Right lobe of liver (tissue), 6 donors: ENCODE measurements at regions not wholly inside any gene's neighbourhood (a gene's known extent, or its start where the extent isn't known, plus 50 kb on each side); places are given as distances from the start of the nearest gene placed in this dataset.

ENCODE experiments used
- ATAC-seq, 4 donors: fragments of 200-7000 bp; cut with Tn5 transposase; one replicate each; pipeline ENCODE4 v1.9.1; 2020; ENCODE audit warnings: mild to moderate bottlenecking in 4 of 4, moderate library complexity in 4 of 4
- DNase-seq, 3 donors: peaks; one replicate each; pipeline ENCODE4 v3.0.0-alpha.2; 2020
- H3K27ac ChIP-seq, 3 donors: fragments of 200-600 bp; one replicate each; pipeline ENCODE4 v1.8.0; 2022
- H3K27me3 ChIP-seq, 2 donors: fragments of 200-600 bp; one replicate each; pipeline ENCODE4 v1.8.0; 2022
- H3K36me3 ChIP-seq, 4 donors: fragments of 200-600 bp; sonication (generic) in 1 of 4; one replicate each; pipeline versions ENCODE4 v1.5.1 to v1.8.0; 2017 to 2022; ENCODE audit warnings: control low read depth in 1 of 4
- H3K4me1 ChIP-seq, 4 donors: fragments of 200-600 bp; sonication (generic) in 1 of 4; one replicate each; pipeline versions ENCODE4 v1.5.1 to v1.8.0; 2017 to 2022; ENCODE audit warnings: control low read depth in 1 of 4
- H3K4me3 ChIP-seq, 3 donors: fragments of 200-600 bp; one replicate each; pipeline ENCODE4 v1.8.0; 2022
- H3K9me3 ChIP-seq, 4 donors: fragments of 200-600 bp; sonication (generic) in 1 of 4; one replicate each; pipeline versions ENCODE4 v1.5.1 to v1.8.0; 2017 to 2022; ENCODE audit warnings: control low read depth in 1 of 4
- POLR2A ChIP-seq: fragments of 450-650 bp; IDR thresholded peaks from one replicate; pipeline ENCODE4 v1.6.1; 2017; ENCODE audit warnings: antibody characterized with exemption, mild to moderate bottlenecking
- whole genome bisulfite sequencing: methylation state at CpG from one replicate; pipeline ENCODE4 v1.1.6; 2018; ENCODE audit warnings: low coverage, low lambda C conversion rate; ENCODE audit not compliant: insufficient coverage; ENCODE audit errors: missing lambda C conversion rate; 5-methylcytosine and 5-hydroxymethylcytosine counted together
- intact Hi-C, 2 donors: fragments of 100-400 bp; cut with DNase I; formaldehyde crosslinking; loops; one replicate each; pipeline versions ENCODE4 v1.11.2 to v1.14.1; 2022
- TF ChIP-seq, protein P1 (sequence below), 4 donors: fragments of 200-600 bp in 3 of 4; fragments of 450-650 bp in 1 of 4; IDR thresholded peaks; one replicate each; pipeline versions ENCODE4 v1.5.1 to v1.8.0; 2016 to 2022; ENCODE audit warnings: antibody characterized with exemption in 4 of 4, mild to moderate bottlenecking in 2 of 4
- donor health status: DM: no; HTN: yes; CAD: no.
- donor health status: DM: no; HTN: no; CAD: no.
- donor health status: DM: no; HTN: no; CAD: no.
- donor health status: DM: no; HTN: yes; CAD: no.
- donor health status: DM: no; HTN: yes; CAD: no.

DNA sequence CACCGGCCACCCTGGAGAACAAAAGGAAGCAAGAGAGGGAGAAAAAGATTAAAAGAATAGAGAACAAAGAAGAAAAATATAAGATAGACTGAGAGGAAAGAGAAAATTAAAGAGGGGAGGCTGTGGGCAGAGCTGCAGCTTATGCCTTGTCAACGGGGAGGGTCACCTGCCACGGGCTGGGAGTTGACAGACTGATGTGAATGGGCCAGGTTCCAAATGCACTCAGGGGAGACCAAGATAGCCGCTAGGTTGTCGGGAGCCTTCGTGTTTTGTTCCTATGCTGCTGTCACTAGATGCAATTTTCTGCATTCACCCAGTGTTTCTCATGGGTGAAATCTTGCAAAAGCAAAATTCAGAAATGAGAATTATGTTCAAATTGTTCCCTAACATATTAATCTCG, 119.6 kb upstream of the MTHFD1L start:
- no peak for ATAC-seq
- H3K27me3 ChIP-seq, result no peaks in the 10 kb centered on the region
- intact Hi-C loops, result no loop called here

DNA sequence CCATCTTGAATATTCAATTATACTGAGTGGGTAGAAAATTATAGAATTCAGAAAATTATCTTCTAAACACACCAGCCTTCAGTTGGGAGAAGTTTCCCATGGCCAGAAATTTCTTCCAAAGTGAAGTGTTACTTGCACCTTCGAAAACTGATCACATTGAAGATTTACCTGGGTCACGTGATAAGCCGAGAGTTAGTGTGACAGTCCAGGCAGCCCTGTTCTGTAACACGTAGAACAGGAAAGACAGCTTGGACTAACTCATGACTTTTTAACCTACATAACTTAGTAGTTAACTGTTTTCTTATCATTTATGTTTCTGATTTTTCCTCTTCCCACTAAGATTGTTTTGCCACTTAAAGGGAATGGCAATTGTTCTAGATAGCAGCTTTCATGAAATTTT, 118.3 kb upstream of the MTHFD1L start:
- H3K4me3 ChIP-seq, result no peak overlapping the region
- no peaks in the 10 kb centered on the region for H3K36me3 ChIP-seq
- intact Hi-C loops, result no loop called here
- H3K9me3 ChIP-seq, result no peaks in the 10 kb centered on the region
- ATAC-seq (no peak), DNase-seq (no peak)
- H3K4me1 ChIP-seq, result no peaks in the 10 kb centered on the region
- WGBS, result 68% methylated on average over 4 of the region's 4 CpGs
- no peak overlapping the region for H3K27ac ChIP-seq
- H3K27me3 ChIP-seq, result no peaks in the 10 kb centered on the region
- no peak for TF ChIP-seq POLR2A
- TF ChIP-seq, protein P1, sequence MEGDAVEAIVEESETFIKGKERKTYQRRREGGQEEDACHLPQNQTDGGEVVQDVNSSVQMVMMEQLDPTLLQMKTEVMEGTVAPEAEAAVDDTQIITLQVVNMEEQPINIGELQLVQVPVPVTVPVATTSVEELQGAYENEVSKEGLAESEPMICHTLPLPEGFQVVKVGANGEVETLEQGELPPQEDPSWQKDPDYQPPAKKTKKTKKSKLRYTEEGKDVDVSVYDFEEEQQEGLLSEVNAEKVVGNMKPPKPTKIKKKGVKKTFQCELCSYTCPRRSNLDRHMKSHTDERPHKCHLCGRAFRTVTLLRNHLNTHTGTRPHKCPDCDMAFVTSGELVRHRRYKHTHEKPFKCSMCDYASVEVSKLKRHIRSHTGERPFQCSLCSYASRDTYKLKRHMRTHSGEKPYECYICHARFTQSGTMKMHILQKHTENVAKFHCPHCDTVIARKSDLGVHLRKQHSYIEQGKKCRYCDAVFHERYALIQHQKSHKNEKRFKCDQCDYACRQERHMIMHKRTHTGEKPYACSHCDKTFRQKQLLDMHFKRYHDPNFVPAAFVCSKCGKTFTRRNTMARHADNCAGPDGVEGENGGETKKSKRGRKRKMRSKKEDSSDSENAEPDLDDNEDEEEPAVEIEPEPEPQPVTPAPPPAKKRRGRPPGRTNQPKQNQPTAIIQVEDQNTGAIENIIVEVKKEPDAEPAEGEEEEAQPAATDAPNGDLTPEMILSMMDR (IDR thresholded peaks at IDR 0.05), result no peak

More for the DNA sequence above, 119.6 kb upstream of the MTHFD1L start:
- Histone ChIP-seq H3K9me3 (no peaks in the 10 kb centered on the region), H3K4me3 (no peak overlapping the region), H3K36me3 (no peaks in the 10 kb centered on the region), H3K4me1 (no peaks in the 10 kb centered on the region), H3K27ac (no peak overlapping the region)
- TF ChIP-seq, protein P1 (IDR thresholded peaks at IDR 0.05), result no peak
- no peak for TF ChIP-seq POLR2A
- 61% methylated on average over 7 of the region's 7 CpGs for WGBS
- DNase-seq, result no peak

DNA sequence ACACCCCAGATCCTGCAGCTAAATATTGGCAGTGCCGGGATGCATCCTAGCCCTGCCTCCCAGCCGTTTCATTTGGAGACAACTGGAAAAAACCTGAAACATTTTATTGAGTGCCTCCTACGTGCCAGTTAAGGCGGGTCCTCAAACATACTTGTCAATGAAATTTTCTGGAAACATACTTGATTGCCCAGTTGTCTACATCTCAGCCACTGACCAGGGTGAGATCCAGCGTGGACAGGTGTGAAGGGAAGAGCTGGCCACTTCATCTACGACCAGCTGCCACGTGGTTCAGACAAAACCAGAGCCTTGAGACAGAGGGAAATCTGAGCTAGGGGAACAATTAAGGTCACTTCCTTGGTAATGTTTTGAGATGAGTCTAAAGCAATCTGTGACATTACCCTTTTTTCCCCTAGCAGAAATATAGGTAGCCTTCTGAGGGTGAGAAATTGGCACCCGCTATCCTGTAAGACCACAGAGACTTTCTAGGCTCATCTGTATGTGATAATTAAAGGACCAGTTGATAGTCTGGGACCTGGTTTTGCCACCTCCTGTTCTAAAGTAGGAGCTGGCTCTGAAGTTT, 116.3 kb upstream of the MTHFD1L start:
- DNase-seq, result no peak
- 78% methylated on average over 7 of the region's 8 CpGs for WGBS
- H3K9me3 ChIP-seq, result no peaks in the 10 kb centered on the region
- intact Hi-C loops, result no loop called here
- no peak overlapping the region for H3K27ac ChIP-seq
- no peaks in the 10 kb centered on the region for H3K36me3 ChIP-seq
- no peaks in the 10 kb centered on the region for H3K4me1 ChIP-seq
- no peaks in the 10 kb centered on the region for H3K27me3 ChIP-seq
- ATAC-seq, result no peak
- H3K4me3 ChIP-seq, result no peak overlapping the region
- TF ChIP-seq, protein P1 (IDR thresholded peaks at IDR 0.05), result no peak
- TF ChIP-seq POLR2A, result no peak

DNA sequence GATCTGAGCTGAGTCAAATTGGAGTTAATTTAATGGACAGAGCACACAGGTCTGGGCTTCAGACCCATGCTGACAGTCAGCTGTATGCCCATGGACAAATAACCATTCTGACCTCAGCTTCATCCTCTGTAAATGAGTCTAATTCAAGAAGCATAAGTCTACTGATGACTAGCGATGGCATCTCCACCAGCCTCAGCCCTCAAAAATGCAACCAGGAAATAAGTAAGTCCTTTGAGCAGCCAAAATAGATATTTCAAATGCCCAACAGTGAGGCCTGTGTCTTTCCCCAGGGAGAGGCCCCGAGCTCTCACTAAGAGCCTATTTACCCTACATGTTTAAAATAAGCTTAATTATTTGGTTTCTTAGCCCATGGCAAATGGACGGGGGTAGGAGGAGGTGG, 114.2 kb upstream of the MTHFD1L start:
- Histone ChIP-seq H3K36me3 (no peaks in the 10 kb centered on the region), H3K4me3 (no peak overlapping the region), H3K27me3 (no peaks in the 10 kb centered on the region), H3K4me1 (no peaks in the 10 kb centered on the region), H3K9me3 (no peaks in the 10 kb centered on the region), H3K27ac (no peak overlapping the region)
- no peak for TF ChIP-seq POLR2A
- TF ChIP-seq, protein P1 (IDR thresholded peaks at IDR 0.05), result no peak
- no peak for DNase-seq
- 89% methylated on average over 3 of the region's 3 CpGs for WGBS
- intact Hi-C loops, result no loop called here
- ATAC-seq, result no peak

DNA sequence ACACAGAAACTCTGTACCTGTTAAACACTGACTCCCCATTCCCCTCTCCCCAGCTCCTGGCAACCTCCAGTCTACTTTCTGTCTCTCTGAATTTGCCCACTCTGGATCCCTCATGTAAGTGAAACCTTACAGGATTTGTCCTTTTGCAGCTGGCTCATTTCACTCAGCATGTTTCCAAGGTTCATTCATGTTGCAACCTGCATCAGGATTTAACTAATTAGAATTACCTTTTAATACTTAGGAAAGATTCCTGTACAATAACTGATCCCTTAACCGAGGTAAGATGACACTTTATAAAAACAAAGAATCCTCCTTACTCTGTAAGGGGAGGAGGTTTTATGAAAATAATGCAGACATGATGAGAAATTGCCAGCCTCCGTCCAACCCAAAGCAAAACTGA, 113.1 kb upstream of the MTHFD1L start:
- ATAC-seq, result no peak
- Histone ChIP-seq H3K27ac (no peak overlapping the region), H3K36me3 (no peaks in the 10 kb centered on the region), H3K27me3 (no peaks in the 10 kb centered on the region), H3K9me3 (no peaks in the 10 kb centered on the region), H3K4me1 (no peaks in the 10 kb centered on the region), H3K4me3 (no peak overlapping the region)
- TF ChIP-seq, protein P1 (IDR thresholded peaks at IDR 0.05), result no peak
- no peak for TF ChIP-seq POLR2A
- no peak for DNase-seq
- intact Hi-C loops, result no loop called here
- 85% methylated on average over 2 of the region's 2 CpGs for WGBS
